Urothelium cell line (cell line): ENCODE measurements at regions not wholly inside any gene's neighbourhood (a gene's known extent, or its start where the extent isn't known, plus 50 kb on each side); places are given as distances from the start of the nearest gene placed in this dataset.

ENCODE experiments used
- DNase-seq: peaks from one replicate; pipeline ENCODE4 v3.0.0; 2011; ENCODE audit warnings: low spot score, mixed read lengths
- FAIRE-seq: peaks from 2 replicates; lab custom pipeline; 2011; peaks lifted over from hg19 to GRCh38; lab: Jason Lieb, UNC

- DNase-seq (no peak), FAIRE-seq (no peak)
These were observed 321.1 kb upstream of the EDNRB start for GRCh38 chr13:78239714-78240113.

- FAIRE-seq (no peak), DNase-seq (no peak)
These were observed 320.3 kb upstream of the EDNRB start for GRCh38 chr13:78238911-78239310.

DNA sequence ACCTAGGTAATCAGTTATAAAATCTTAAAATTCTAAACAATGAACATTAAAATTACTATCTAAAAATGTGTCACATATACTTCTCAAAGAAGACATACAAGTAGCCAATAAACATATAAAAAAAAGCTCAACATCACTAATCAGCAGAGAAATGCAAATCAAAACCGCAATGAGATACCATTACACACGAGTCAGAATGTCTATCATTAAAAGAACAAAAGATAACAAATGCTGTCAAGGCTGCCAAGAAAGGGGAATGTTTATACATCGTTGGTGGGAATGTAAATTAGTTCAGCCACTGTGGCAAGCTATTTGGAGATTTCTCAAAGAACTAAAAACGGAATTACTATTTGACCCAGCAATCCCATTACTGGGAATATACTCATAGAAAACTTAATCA is 310.3 kb upstream of the EDNRB start:
- DNase-seq: no peak

DNA sequence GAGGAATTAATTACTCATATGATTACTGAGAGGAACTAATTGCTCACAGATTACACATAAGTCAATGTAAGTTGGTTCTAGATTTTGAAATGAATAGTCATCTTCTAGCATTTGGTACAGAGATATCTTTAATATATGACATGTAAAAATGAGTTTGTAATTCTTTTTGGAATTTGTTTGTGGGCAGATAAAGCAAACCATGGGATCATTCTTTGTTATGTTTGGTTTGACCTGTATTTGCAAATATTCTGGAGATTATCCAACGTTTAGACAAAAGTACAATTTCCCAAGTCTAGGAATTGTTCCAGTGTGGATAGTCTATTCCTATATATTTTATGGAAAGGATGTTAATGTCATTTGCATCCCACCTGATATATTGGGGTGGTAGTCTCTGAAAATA is 309.6 kb upstream of the EDNRB start:
- FAIRE-seq (no peak), DNase-seq (no peak)

More for the DNA sequence above, 310.3 kb upstream of the EDNRB start:
- no peak for FAIRE-seq

- FAIRE-seq (no peak), DNase-seq (no peak)
These were observed 309.1 kb upstream of the EDNRB start for GRCh38 chr13:78227709-78228108.

DNA sequence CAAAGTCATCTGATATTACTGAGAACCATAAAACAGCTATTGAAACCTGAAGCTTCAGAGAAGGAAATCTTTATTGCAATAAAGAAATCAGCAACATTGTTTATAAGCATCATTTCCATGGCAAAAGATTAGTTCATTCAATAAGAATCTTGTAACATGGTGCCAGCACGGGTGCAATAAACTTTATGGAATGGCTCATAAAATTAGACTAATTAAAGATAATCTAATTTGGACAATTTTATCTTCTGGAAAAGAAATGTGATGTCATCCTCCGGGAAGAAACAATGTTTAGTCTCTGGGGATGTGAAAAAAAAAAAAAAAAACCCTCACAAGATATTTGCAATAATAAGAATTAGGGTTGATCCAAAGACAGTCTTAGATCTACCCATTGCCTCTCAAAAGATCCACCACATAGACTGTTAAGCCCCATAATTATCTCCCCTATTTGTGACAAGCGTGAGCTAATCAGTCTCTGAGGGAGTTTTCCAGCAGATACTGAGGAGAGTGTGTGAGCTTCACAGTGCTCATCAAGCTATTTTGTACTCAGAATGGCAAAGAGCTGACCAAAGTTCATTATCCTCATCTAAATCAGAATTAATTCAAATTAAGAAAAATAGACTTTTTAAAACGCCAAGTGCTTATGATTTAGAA is 297.0 kb upstream of the EDNRB start:
- DNase-seq: no peak
- FAIRE-seq: no peak

GRCh38 chr13:78201411-78201810 is 282.8 kb upstream of the EDNRB start:
- DNase-seq (no peak), FAIRE-seq (no peak)

GRCh38 chr13:78198821-78199220 is 280.2 kb upstream of the EDNRB start:
- FAIRE-seq (no peak), DNase-seq (no peak)

DNA sequence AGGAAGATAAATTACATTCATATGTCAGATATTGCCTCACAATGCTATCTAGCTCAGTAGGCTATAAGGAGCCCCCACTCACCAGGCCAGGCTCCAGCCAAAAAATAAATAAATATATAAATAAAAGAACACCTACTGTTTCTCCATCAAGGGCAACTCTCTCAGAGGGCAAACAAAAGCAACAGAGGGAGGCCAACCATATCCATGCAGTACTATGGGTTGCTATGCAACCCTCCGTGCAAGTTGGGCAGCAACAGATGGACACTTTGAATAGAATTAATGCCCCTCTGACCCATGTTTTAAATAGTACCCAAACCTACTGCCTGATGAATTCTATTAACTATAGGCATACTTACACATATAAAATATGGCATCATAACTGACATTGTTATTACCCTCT is 279.8 kb upstream of the EDNRB start:
- DNase-seq (no peak), FAIRE-seq (no peak)

- DNase-seq (no peak), FAIRE-seq (no peak)
These were observed 278.6 kb upstream of the EDNRB start for GRCh38 chr13:78197231-78197630.

DNA sequence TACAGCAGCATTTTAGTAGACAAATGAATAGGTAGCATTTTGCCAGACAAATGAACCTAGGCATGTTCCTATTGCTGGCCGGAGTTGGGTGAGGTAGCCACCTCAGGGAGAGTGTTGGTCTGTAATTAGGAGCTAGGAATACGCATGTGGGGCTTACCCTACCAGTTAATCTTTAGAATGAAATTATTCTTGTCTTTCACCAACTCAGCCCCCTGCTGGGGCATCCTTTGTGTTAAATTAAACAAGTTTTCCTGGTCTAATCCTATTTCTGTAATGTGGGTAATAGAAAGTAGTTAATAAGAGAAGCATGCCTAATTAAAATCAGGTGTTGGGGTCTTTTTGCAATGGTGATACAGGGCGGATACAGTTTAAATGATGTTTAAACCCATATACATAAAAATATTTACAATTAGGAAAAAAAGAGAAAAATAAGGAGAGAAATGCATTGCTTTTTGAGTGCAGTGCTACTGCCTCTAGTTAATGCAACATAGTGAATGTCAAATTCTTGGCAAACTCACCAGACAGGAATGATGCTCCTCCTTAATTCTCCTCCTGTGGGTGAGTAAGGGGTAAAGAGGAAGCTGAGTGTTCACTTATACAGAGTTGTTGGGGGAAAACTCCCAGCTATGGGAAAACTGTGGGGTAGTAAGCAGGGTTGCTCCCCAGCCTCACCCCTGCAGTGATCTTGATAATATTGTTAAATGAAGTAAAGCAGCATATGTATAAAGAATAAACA is 276.4 kb upstream of the EDNRB start:
- DNase-seq (no peak), FAIRE-seq (no peak)

DNA sequence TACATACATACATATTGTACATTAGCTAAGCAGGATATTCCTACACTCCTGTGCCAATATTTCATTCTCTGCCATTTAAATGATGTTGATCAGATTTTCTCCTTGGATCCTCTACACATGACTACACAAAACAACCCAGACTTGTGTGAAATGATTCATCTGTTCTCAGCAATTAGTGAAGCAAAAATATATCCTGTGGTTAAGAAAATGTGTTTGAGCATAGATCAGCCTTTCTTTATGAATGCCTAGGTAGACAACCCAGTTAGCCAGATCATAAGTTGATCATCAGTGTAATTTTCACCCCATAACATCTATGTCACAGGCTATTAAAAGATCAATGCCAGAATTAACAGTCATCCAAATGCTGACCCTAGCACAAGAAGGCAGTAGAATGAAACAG is 275.2 kb upstream of the EDNRB start:
- DNase-seq (no peak), FAIRE-seq (no peak)

DNA sequence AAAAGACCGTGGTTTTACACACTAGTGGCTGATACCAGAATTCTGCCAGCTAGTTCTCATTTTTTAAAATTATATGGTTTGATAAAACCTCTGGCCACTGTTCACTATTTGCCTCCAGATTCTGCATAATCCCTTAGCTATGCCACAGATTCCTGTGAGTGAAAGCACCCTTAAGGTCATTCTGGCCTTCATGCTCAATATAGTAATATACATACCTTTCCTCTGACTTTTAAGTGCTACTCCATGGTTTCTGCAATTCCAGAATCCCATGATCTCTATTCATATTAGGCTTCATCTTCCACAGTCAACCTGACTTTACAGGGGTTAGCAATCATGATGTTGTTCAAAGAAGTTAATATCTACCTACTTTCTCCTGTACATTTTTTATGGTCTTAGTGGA is 274.1 kb upstream of the EDNRB start:
- FAIRE-seq: no peak
- no peak for DNase-seq

DNA sequence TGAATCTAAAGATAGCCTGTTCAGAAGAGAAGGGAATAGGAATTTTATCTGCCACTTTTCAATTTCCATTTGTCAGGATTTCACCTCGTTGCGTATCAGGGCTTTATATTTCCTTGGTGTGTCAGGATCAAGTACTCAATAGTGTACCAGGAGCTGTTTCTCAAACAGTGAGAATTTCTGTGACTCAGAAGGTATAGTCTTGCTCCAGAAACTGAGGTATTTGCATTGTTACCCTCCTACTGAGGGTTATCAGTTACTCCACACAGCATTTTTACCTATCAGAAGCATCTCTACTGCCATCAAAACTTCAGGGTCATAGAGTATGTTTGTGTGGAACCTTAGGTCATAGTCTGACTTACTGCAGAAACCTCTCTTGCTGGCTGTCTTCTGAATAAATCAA is 271.7 kb upstream of the EDNRB start:
- FAIRE-seq (no peak), DNase-seq (no peak)

DNA sequence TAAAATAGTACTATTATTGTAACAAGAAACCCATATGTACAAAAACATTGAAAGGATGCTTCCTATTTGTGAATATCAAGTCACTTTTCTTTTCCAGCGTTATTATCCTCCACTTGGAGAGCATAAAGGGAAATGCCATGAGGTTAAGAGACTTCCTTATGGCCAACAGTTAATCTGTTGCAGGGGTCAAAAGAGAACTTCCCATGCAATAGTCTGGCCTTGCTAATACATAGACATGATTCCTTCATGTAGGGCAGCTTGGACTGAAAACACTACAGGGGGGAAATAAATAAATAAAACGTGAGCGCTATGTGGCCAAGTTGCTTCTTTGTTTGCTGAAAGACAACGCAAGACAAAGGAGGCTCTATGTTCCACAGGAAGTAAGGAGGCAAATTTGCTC is 269.1 kb upstream of the EDNRB start:
- FAIRE-seq (no peak), DNase-seq (no peak)

GRCh38 chr13:78185700-78186099 is 267.1 kb upstream of the EDNRB start:
- DNase-seq: no peak
- FAIRE-seq: no peak

- FAIRE-seq: no peak
- no peak for DNase-seq
These were observed 265.1 kb upstream of the EDNRB start for GRCh38 chr13:78183732-78184131.

- DNase-seq: no peak
- FAIRE-seq: no peak
These were observed 264.2 kb upstream of the EDNRB start for GRCh38 chr13:78182813-78183212.

- FAIRE-seq (no peak), DNase-seq (no peak)
These were observed 258.7 kb upstream of the EDNRB start for GRCh38 chr13:78177306-78177705.

DNA sequence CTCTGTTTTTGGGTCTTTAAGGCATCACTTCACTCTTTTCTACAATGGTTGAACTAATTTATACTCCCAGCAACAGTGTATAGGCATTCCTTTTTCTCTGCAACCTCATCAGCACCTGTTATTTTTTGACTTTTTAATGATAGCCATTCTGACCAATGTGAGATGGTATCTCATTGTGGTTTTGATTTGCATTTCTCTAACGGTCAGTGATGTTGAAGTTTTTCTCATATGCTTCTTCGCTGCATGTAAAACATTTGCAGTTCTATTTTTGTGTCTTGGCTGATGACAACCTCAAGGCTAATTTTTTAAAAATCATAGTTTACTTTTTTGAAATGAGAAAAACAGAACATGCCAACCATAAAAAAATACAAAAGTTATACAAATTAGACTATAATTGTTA is 258.2 kb upstream of the EDNRB start:
- no peak for DNase-seq

GRCh38 chr13:78169386-78169785 is 250.8 kb upstream of the EDNRB start:
- no peak for DNase-seq
- FAIRE-seq: no peak

More for the DNA sequence above, 258.2 kb upstream of the EDNRB start:
- no peak for FAIRE-seq

- DNase-seq: no peak
- no peak for FAIRE-seq
These were observed 250.3 kb upstream of the EDNRB start for GRCh38 chr13:78168981-78169380.

- no peak for DNase-seq
- FAIRE-seq: no peak
These were observed 242.6 kb upstream of the EDNRB start for GRCh38 chr13:78161266-78161665.
